ENCODE measurements at regions not wholly inside any gene's neighbourhood (a gene's known extent, or its start where the extent isn't known, plus 50 kb on each side); places are given as distances from the start of the nearest gene placed in this dataset.

DNA sequence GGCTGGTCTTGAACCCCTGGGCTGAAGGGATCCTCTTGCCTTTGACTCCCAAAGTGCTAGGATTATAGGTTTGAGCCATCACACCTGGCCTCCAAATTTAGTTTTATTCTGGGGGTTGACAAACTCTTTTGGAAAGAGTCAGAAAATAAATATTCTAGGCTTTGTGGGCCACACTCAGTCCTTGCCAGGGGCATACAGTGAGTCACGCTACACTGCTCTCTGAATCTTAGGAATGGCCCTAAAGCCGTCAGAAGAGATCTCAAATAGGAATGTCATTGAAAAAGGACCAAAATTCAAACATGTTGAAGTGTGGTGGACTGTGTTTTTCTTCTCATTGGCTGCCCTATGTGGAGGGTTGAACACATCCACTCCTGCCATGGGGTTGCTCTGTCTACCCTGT, 127.7 kb upstream of the BASP1 start:
- in situ Hi-C loops (cut with MboI): no loop called here
- no peak for FAIRE-seq
- ATAC-seq: no peak

DNA sequence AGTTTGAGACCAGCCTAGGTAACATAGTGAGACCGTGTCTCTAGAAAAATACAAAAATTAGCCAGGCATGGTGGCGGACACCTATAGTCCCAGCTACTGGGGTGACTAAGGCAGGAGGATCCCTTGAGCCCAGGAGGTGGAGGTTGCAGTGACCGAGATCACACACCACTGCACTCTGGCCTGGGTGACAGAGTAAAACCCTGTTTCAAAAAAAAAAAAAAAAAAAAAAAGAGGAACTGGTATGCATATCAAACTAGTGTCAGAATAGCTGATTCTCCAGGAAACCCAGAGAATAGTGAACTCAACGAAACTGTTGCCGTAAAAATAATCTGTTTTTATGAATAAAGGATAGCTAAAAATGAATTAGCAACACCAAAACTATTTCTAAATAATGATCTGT, 126.6 kb upstream of the BASP1 start:
- Histone ChIP-seq H3K27ac (ENCODE audit: extremely low read depth, low read depth, low read length) (no peak overlapping the region), H3K4me3 (no peak overlapping the region), H4K20me1 (replicated peaks; ENCODE audit: control insufficient read depth, insufficient read depth, low read length) (no peaks in the 10 kb centered on the region), H3K9me1 (ENCODE audit: control insufficient read depth, insufficient read depth, low read length) (no peaks in the 10 kb centered on the region), H3K4me2 (ENCODE audit: insufficient read depth, low read length) (no peak overlapping the region), H2AFZ (ENCODE audit: low read depth, low read length) (no peak overlapping the region), H3K27me3 (ENCODE audit: control insufficient read depth in 2 of 2, insufficient read depth in 2 of 2, low read length in 2 of 2) (peaks cover 0 to 4% of the 10 kb centered on the region in 2 experiments; a peak in 1 of 5 replicates), H3K36me3 (ENCODE audit: control insufficient read depth, insufficient read depth, low read length) (no peaks in the 10 kb centered on the region), H3K79me2 (ENCODE audit: control insufficient read depth, insufficient read depth, low read length) (no peaks in the 10 kb centered on the region), H3K4me1 (replicated peaks in 1 of 2; ENCODE audit: control insufficient read depth in 2 of 2, insufficient read depth in 2 of 2, low read length in 2 of 2) (no peaks in the 10 kb centered on the region), H3K9me3 (replicated peaks; ENCODE audit: control insufficient read depth, insufficient read depth, low read depth, low read length) (no peaks in the 10 kb centered on the region), H3K9ac (ENCODE audit: insufficient read depth in 1 of 2, low read depth in 2 of 2, low read length in 2 of 2) (no peak overlapping the region)
- intact Hi-C loops (cut with micrococcal nuclease) (no loop called here), in situ Hi-C loops (cut with MboI) (no loop called here)
- no peak for ATAC-seq
- ChIA-PET CTCF (ENCODE audit: low intra/inter-chr PET ratio) (no interaction called here), POLR2A (interaction anchor here (1.3 to 1.9 kb wide), 2 partner anchors 12 to 99 kb away, joined by 3 to 7 read pairs; no protein-coding TSS in a partner anchor)
- BruUV-seq (replicated peaks): no TSS peak
- WGBS (ENCODE audit: insufficient coverage, low coverage, missing lambda C conversion rate): 0% methylated on average over 5 of the region's 5 CpGs
- DNase-seq (ENCODE audit: extremely low read depth in 1 of 4, low spot score in 3 of 4): no peak
- no peak for FAIRE-seq
- TF ChIP-seq POLR3G (IDR thresholded peaks at IDR 0.05; ENCODE audit: extremely low read depth, insufficient read length, insufficient replicate concordance): no peak
- no peak for TF ChIP-seq ATF7 (IDR thresholded peaks at IDR 0.05)
- TF ChIP-seq SPI1 (IDR thresholded peaks at IDR 0.05; ENCODE audit: borderline replicate concordance, low read depth, low read length): peak; percentile 52; the same call in 1 of the 2 replicates

More for the DNA sequence above, 127.7 kb upstream of the BASP1 start:
- Histone ChIP-seq H3K9me3 (replicated peaks; ENCODE audit: control insufficient read depth, insufficient read depth, low read depth, low read length) (no peaks in the 10 kb centered on the region), H3K4me1 (replicated peaks in 1 of 2; ENCODE audit: control insufficient read depth in 2 of 2, insufficient read depth in 2 of 2, low read length in 2 of 2) (no peaks in the 10 kb centered on the region), H3K36me3 (ENCODE audit: control insufficient read depth, insufficient read depth, low read length) (no peaks in the 10 kb centered on the region), H3K79me2 (ENCODE audit: control insufficient read depth, insufficient read depth, low read length) (no peaks in the 10 kb centered on the region), H3K4me2 (ENCODE audit: insufficient read depth, low read length) (no peak overlapping the region), H3K27ac (ENCODE audit: extremely low read depth, low read depth, low read length) (no peak overlapping the region), H3K9ac (ENCODE audit: insufficient read depth in 1 of 2, low read depth in 2 of 2, low read length in 2 of 2) (no peak overlapping the region), H3K4me3 (no peak overlapping the region), H3K27me3 (ENCODE audit: control insufficient read depth in 2 of 2, insufficient read depth in 2 of 2, low read length in 2 of 2) (peaks cover 0 to 2% of the 10 kb centered on the region in 2 experiments; a peak in 3 of 5 replicates), H2AFZ (ENCODE audit: low read depth, low read length) (no peak overlapping the region), H3K9me1 (ENCODE audit: control insufficient read depth, insufficient read depth, low read length) (no peaks in the 10 kb centered on the region), H4K20me1 (replicated peaks; ENCODE audit: control insufficient read depth, insufficient read depth, low read length) (no peaks in the 10 kb centered on the region)
- TF ChIP-seq ZNF316 (IDR thresholded peaks at IDR 0.05): no peak
- TF ChIP-seq, protein P1, sequence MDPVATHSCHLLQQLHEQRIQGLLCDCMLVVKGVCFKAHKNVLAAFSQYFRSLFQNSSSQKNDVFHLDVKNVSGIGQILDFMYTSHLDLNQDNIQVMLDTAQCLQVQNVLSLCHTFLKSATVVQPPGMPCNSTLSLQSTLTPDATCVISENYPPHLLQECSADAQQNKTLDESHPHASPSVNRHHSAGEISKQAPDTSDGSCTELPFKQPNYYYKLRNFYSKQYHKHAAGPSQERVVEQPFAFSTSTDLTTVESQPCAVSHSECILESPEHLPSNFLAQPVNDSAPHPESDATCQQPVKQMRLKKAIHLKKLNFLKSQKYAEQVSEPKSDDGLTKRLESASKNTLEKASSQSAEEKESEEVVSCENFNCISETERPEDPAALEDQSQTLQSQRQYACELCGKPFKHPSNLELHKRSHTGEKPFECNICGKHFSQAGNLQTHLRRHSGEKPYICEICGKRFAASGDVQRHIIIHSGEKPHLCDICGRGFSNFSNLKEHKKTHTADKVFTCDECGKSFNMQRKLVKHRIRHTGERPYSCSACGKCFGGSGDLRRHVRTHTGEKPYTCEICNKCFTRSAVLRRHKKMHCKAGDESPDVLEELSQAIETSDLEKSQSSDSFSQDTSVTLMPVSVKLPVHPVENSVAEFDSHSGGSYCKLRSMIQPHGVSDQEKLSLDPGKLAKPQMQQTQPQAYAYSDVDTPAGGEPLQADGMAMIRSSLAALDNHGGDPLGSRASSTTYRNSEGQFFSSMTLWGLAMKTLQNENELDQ (CRISPR knock-in tag; IDR thresholded peaks at IDR 0.05; ENCODE audit: borderline replicate concordance): no peak
- no peak for TF ChIP-seq RBM22 (IDR thresholded peaks at IDR 0.05; ENCODE audit: low read depth, low read length, poor library complexity, severe bottlenecking)
- 3% methylated on average over 2 of the region's 2 CpGs for WGBS (ENCODE audit: insufficient coverage, low coverage, missing lambda C conversion rate)
- ChIA-PET CTCF (ENCODE audit: low intra/inter-chr PET ratio) (no interaction called here), POLR2A (interaction anchor here (1.3 kb wide), 1 partner anchor 13 kb away, joined by 3 read pairs; no protein-coding TSS in a partner anchor)
- DNase-seq (ENCODE audit: extremely low read depth in 1 of 4, low spot score in 3 of 4): no peak
- BruUV-seq (replicated peaks): no TSS peak
- intact Hi-C loops (cut with micrococcal nuclease): no loop called here
